Cardiac fibroblast (primary cell): ENCODE measurements at regions not wholly inside any gene's neighbourhood (a gene's known extent, or its start where the extent isn't known, plus 50 kb on each side); places are given as distances from the start of the nearest gene placed in this dataset.

Experiments
- DNase-seq, 2 donors: peaks; one replicate each; pipeline versions ENCODE4 v3.0.0 to v3.0.0-alpha.2; 2010; ENCODE audit warnings: low read depth in 2 of 2
- H3K4me3 ChIP-seq, 2 donors: replicated peaks in 1 of 2; 1 replicate in 1 of 2; 2 replicates in 1 of 2; pipeline ENCODE4 v1.5.1; 2011; ENCODE audit warnings: low read depth in 2 of 2, low read length in 2 of 2, mild to moderate bottlenecking in 2 of 2, moderate library complexity in 1 of 2
- CTCF ChIP-seq: IDR thresholded peaks from one replicate; pipeline ENCODE4 v1.5.1; 2011; ENCODE audit warnings: low read depth, mild to moderate bottlenecking, low read length, inconsistent platforms

DNA sequence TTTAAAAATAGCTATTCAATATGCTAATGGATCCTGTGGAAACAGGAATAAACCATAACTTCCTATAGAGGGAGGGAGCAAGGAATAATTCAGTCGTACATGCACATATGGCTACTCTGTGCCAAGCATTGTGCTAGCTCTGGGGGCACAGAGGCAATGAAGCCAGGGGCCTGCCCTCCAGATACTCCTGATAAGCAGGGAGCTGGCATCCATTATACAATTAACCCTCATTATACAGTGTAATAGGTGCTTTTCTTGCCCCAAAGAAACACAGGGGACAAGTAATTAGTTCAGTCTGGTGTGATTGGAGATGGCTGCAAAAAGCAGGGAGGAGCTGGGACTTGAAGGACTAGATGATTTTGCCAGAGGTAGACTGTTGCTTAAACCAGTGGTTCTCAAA is 200.4 kb downstream of the SREK1 start:
- no peak for DNase-seq
- no peak overlapping the region for H3K4me3 ChIP-seq

GRCh38 chr5:66345281-66345680 is 201.2 kb downstream of the SREK1 start:
- no peak overlapping the region for H3K4me3 ChIP-seq
- TF ChIP-seq CTCF, result no peak
- DNase-seq, result no peak

More for the DNA sequence above, 200.4 kb downstream of the SREK1 start:
- TF ChIP-seq CTCF, result no peak

DNA sequence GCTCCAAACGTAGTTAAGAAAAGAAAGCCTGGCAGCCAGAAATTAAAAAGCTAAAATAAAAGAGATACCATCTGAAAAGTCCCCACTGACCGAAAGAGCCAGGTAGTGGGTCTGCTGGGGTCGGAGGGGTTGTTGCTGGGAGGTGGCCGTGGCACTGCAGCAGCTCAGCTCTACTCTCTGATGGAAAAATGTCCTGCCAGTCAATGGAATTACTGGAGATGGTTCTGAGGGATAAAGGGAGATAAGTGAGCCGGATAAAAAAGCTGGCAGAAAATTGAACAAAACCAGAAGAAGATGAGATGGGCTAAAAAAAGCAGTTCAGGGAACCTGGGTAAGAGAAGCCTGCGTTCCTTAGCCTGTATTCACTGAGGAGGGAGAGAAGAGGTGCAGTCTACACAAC is 202.8 kb downstream of the SREK1 start:
- H3K4me3 ChIP-seq, result no peak overlapping the region
- no peak for DNase-seq
- no peak for TF ChIP-seq CTCF

DNA sequence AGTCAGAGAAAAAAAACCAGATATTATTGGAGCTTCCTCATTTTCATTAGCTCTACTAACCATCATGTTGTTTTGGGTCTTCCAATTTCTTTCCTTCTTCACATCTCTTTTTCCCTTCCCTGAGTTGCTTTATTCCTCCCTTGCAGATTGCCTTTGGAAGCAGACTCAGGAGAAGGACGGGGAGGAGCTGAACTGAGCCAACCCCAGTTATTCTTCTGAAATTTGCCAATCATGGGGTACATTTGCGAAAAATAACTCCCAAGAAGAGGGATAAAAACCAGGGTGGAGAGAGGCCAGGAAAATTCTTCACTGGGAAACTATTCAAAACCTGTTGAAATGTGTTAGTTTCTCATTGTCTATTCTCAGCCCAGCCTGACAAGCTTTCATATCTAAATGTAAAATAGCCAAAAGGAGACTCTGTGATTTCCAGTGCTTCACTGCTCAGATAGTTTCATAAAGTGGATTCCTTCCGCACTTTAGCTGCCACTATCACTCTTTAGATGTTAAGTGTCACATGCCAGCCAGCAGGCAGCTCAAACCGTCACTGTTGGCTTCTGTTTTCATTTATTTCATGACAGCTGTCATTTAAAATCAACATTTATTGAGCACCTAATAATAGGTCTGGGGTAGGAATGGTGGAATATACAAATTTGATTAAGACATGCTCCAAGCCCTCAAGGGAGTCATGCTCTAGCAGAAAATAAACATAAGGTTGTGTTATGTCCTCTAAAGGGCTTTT is 204.5 kb downstream of the SREK1 start:
- no peak for TF ChIP-seq CTCF
- no peak overlapping the region for H3K4me3 ChIP-seq
- no peak for DNase-seq

DNA sequence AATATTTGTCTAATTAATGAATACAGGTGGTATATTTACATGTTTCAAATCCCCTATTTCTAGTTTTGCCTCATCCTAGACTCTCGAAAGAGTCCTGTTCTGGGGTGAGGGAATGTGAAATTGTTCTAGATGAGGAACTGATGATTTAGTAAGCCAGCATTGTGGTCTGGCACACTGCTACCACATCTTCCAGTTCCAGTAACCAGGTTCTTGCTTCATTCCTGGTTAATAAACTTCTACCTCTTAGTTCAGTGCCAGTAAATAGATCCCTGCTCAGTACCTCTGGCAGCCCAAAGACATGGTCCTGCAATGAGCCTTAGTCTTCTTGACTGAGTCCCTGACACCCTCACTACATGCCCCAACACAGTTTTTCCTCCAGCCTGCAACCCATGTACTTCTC is 207.7 kb downstream of the SREK1 start:
- no peak for DNase-seq
- no peak overlapping the region for H3K4me3 ChIP-seq
- TF ChIP-seq CTCF, result no peak

DNA sequence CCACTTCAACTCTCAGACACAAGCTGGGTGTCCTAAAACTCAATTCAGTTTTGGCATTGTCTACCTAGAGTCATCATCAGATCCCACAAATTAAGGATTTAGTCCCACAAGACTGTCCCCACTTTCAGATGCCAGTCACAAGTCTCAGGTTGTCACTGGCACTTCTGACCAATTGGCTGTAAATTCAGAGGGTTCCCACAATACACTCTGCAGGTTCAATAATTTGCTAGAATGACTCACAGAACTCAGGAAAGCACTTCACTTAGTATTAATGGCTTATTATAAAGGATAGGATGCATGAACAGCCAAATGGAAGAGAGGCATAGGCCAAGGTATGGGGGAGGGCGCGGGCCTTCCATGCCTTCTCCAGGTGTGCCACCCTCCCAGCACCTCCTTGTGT is 209.1 kb downstream of the SREK1 start:
- H3K4me3 ChIP-seq, result no peak overlapping the region
- TF ChIP-seq CTCF, result no peak
- DNase-seq, result no peak

DNA sequence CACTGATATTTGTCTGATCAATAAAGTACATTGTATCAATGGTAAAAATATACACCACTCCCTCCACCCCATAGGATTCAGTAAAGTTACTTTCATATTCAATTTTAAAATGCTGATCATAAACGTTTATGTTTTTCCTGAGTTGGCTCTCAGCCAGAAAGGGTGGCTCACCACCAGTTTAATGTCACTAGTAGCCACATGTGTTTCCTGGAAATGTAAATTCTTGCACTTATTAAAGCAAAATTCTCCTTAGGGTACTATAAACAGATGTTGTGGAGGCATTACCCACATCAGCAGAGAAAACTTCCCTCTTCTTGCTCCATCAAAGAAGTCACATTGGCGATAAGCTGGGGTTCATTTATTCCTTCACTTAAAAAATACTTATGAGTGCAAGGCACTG is 210.3 kb downstream of the SREK1 start:
- DNase-seq, result no peak
- no peak for TF ChIP-seq CTCF
- no peak overlapping the region for H3K4me3 ChIP-seq
